ENCODE measurements at regions not wholly inside any gene's neighbourhood (a gene's known extent, or its start where the extent isn't known, plus 50 kb on each side); places are given as distances from the start of the nearest gene placed in this dataset.

DNA sequence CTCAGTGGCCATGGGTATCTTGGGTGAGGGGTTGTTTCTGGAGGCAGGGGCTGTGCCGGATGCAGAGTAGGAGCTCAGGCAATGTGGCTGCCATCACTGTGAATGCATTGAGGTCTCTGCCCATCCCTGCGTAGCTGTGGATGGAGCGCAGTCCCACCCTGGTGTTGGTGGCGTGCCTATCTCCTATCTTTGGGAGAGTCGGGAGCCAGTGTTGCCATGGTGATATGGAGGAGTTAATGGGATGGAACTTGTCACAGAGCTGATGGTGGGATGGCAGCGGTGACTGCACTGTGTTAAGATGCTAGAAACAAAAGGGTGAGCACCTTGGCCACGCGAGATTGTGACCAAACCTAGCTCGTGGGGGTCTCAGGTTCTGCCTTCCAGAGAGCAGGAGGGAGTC lies 197.3 kb downstream of the MELK start:
- no peak for TF ChIP-seq MAX (IDR thresholded peaks at IDR 0.05; ENCODE audit: low read depth, low read length)
- TF ChIP-seq POLR2A (IDR thresholded peaks at IDR 0.05; ENCODE audit: extremely low read depth, insufficient read length), result no peak
- TF ChIP-seq, protein P1, sequence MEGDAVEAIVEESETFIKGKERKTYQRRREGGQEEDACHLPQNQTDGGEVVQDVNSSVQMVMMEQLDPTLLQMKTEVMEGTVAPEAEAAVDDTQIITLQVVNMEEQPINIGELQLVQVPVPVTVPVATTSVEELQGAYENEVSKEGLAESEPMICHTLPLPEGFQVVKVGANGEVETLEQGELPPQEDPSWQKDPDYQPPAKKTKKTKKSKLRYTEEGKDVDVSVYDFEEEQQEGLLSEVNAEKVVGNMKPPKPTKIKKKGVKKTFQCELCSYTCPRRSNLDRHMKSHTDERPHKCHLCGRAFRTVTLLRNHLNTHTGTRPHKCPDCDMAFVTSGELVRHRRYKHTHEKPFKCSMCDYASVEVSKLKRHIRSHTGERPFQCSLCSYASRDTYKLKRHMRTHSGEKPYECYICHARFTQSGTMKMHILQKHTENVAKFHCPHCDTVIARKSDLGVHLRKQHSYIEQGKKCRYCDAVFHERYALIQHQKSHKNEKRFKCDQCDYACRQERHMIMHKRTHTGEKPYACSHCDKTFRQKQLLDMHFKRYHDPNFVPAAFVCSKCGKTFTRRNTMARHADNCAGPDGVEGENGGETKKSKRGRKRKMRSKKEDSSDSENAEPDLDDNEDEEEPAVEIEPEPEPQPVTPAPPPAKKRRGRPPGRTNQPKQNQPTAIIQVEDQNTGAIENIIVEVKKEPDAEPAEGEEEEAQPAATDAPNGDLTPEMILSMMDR (IDR thresholded peaks at IDR 0.05; ENCODE audit: low read depth, low read length), result no peak
- TF ChIP-seq MYC (IDR thresholded peaks at IDR 0.05; ENCODE audit: low read depth, low read length), result no peak
- H3K4me3 ChIP-seq (ENCODE audit: low read depth, low read length), result no peak overlapping the region
- no peak for DNase-seq (ENCODE audit: low read depth)

DNA sequence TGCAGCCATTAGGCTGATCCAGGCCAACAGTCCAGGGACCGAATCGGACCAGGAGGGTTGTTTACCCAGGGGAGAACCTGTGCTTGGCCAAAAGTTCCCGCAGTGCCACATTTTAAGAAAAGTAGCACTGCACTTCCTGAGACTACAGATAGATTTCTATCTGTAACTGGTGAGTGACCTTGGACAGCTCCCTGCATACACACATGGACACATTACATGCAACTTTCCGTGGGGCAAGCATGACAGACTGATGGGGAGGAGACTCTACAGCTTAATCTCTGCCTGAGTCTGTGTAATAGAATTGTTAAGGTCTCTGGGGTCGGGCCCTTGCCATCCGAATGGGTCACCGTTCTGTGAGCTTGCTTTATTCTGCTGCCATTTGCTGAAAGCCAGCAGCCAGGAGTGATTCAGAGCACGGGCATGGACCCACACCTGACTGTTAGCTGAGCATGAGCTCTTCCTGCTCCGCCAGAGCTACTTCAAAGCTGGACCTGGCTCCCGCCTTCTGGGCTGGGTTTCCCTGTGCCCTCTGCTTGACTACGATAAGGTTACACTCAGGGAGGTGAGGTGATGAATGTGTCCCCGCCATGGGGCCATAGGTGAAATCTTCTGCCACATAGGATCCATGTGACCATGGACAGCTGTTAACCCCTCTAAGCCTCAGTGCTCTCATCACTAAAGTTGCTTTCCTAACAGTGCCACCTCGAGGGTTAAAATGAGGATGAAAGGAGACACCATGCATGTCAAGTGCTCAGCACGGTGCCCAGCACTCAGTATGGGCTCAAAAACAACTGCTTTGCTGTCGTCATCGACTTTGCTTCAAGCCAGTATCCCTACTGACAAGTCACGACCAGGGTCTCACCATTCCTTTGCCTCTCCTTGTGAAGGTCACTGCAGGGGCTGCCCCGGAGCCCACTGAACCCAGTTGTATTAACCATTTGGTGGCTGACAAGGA lies 200.0 kb downstream of the MELK start:
- H3K4me3 ChIP-seq (ENCODE audit: low read depth, low read length), result no peak overlapping the region
- DNase-seq (ENCODE audit: low read depth), result peak; percentile 32
- peak; percentile 62 for TF ChIP-seq MAX (IDR thresholded peaks at IDR 0.05; ENCODE audit: low read depth, low read length)
- TF ChIP-seq POLR2A (IDR thresholded peaks at IDR 0.05; ENCODE audit: extremely low read depth, insufficient read length), result no peak

- DNase-seq (ENCODE audit: low read depth), result no peak
- TF ChIP-seq, protein P1 (IDR thresholded peaks at IDR 0.05; ENCODE audit: low read depth, low read length), result no peak
- TF ChIP-seq POLR2A (IDR thresholded peaks at IDR 0.05; ENCODE audit: extremely low read depth, insufficient read length), result no peak
- TF ChIP-seq MYC (IDR thresholded peaks at IDR 0.05; ENCODE audit: low read depth, low read length), result no peak
- TF ChIP-seq MAX (IDR thresholded peaks at IDR 0.05; ENCODE audit: low read depth, low read length), result no peak
- no peak overlapping the region for H3K4me3 ChIP-seq (ENCODE audit: low read depth, low read length)
These were observed 206.0 kb downstream of the MELK start for GRCh38 chr9:36778682-36779081.

DNA sequence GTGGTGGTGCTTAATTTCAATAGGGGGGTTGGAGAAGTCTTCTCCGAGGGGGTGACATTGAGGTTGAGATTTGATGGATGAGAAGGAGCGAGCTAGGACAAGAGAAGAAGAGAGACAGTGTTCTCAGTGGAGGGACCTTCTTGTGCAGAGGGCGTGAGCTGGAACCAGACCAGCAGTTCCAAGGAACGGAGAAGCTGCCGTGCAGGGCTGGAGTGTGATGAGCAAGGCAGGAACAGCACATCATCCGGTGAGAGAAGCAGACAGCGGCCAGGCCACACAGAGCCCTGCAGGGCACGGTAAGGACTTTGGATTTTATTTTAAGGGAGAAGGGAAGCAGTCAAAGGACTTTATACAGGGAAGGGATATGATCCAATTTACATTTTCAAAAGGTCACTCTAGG lies 206.9 kb downstream of the MELK start:
- TF ChIP-seq POLR2A (IDR thresholded peaks at IDR 0.05; ENCODE audit: extremely low read depth, insufficient read length), result no peak
- H3K4me3 ChIP-seq (ENCODE audit: low read depth, low read length), result no peak overlapping the region
- DNase-seq (ENCODE audit: low read depth), result no peak

DNA sequence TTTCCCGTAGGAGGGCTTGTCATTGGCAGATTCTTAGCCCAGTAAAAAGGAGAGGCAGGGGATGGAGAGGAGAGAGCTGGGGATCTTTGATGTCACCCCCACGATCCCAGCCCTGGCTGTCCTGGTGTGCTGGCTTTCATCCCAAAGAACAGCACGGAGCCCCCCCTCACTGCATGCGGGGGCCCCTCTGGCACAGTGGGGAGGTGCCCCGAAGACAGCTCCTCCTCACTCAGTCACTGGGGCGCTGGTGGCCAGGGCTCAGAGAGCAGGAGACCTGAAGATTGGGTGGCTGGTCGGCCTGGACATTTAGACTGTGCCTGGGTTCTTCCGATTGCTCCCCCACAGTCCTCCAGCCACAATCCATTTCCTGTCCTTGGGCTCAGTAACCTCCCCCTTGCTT lies 207.5 kb downstream of the MELK start:
- no peak for DNase-seq (ENCODE audit: low read depth)
- no peak overlapping the region for H3K4me3 ChIP-seq (ENCODE audit: low read depth, low read length)
- TF ChIP-seq MAX (IDR thresholded peaks at IDR 0.05; ENCODE audit: low read depth, low read length) (no peak), MYC (IDR thresholded peaks at IDR 0.05; ENCODE audit: low read depth, low read length) (no peak), POLR2A (IDR thresholded peaks at IDR 0.05; ENCODE audit: extremely low read depth, insufficient read length) (no peak)
- TF ChIP-seq, protein P1 (IDR thresholded peaks at IDR 0.05; ENCODE audit: low read depth, low read length), result no peak

DNA sequence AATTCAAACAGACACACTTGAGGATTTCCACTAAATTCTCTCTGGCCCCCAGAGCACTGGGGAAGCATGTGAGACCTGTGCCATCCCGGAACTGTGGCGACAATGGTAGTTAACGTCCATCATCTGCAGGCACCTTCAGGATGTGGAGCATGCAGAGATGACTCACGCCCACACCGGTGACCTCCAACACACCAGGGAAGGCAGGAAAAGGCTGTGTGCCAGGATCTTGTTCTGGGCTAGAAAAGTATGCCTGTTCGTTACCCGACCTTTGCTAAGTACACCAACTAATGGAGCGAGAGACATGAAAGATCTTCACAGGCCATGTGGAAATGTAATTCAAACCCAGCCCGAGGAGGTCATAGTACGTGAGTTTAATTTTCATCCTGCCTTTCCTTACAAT lies 208.8 kb downstream of the MELK start:
- no peak for DNase-seq (ENCODE audit: low read depth)
- no peak overlapping the region for H3K4me3 ChIP-seq (ENCODE audit: low read depth, low read length)
- TF ChIP-seq POLR2A (IDR thresholded peaks at IDR 0.05; ENCODE audit: extremely low read depth, insufficient read length) (no peak), MAX (IDR thresholded peaks at IDR 0.05; ENCODE audit: low read depth, low read length) (no peak), MYC (IDR thresholded peaks at IDR 0.05; ENCODE audit: low read depth, low read length) (no peak)
- TF ChIP-seq, protein P1 (IDR thresholded peaks at IDR 0.05; ENCODE audit: low read depth, low read length), result no peak
